ENCODE measurements at regions not wholly inside any gene's neighbourhood (a gene's known extent, or its start where the extent isn't known, plus 50 kb on each side); places are given as distances from the start of the nearest gene placed in this dataset.

- DNase-seq = no peak
- Histone ChIP-seq H3K27ac (ENCODE audit: low read length in 2 of 2) (no peak overlapping the region), H3K4me3 (ENCODE audit: control extremely low read depth in 1 of 5, extremely low read depth in 1 of 5, insufficient read depth in 1 of 5, low read depth in 2 of 5, low read length in 4 of 5) (no peak overlapping the region), H3K9me3 (ENCODE audit: control extremely low read depth in 1 of 3, control insufficient read depth in 2 of 3, insufficient read depth in 1 of 3, low read length in 2 of 3) (peaks cover 0 to 8% (median 0%) of the 10 kb centered on the region in 3 donors), H3K9ac (ENCODE audit: low read length) (no peak overlapping the region), H3K79me2 (ENCODE audit: control insufficient read depth, insufficient read depth, low read length) (no peaks in the 10 kb centered on the region), H3K4me1 (ENCODE audit: control insufficient read depth in 2 of 2, insufficient read depth in 2 of 2, low read length in 2 of 2) (no peaks in the 10 kb centered on the region), H4K20me1 (ENCODE audit: control insufficient read depth, insufficient read depth, low read length, poor library complexity, severe bottlenecking) (no peaks in the 10 kb centered on the region), H3K4me2 (replicated peaks; ENCODE audit: low read depth, low read length, poor library complexity, severe bottlenecking) (no peak overlapping the region), H3K36me3 (replicated peaks in 1 of 2; ENCODE audit: control extremely low read depth in 1 of 2, control insufficient read depth in 1 of 2, extremely low read depth in 1 of 2, insufficient read depth in 2 of 2, low read length in 1 of 2) (no peaks in the 10 kb centered on the region), H3K27me3 (replicated peaks in 1 of 4; ENCODE audit: control extremely low read depth in 1 of 4, control insufficient read depth in 3 of 4, insufficient read depth in 4 of 4, low read length in 3 of 4) (no peaks in the 10 kb centered on the region), H2AFZ (ENCODE audit: insufficient read depth, low read depth, low read length, poor library complexity, severe bottlenecking) (no peak overlapping the region)
- no peaks in the 10 kb centered on the region for H3K27me3 Mint-ChIP-seq
- ChIA-PET CTCF (no interaction called here), POLR2A (no interaction called here)
- WGBS (ENCODE audit: insufficient coverage) = no CpG with 5 or more reads among the region's 1 CpG
- ATAC-seq (ENCODE audit: low read depth) = no peak
- TF ChIP-seq CTCF (IDR thresholded peaks at IDR 0.05) (no peak), EZH2 (IDR thresholded peaks at IDR 0.05; ENCODE audit: borderline replicate concordance, insufficient read depth, low read depth, low read length, poor library complexity, severe bottlenecking) (no peak)
- H3K4me3 Mint-ChIP-seq = no peak overlapping the region
- H3K4me1 Mint-ChIP-seq = no peaks in the 10 kb centered on the region
- intact Hi-C loops (cut with micrococcal nuclease) = no loop called here
- H3K27ac Mint-ChIP-seq = no peak overlapping the region
- peaks cover 3% of the 10 kb centered on the region for H3K9me3 Mint-ChIP-seq (ENCODE audit: insufficient read depth)
These were observed 511.4 kb downstream of the PCDH17 start for GRCh38 chr13:58142952-58143351.

- CTCF ChIA-PET = no interaction called here
- H3K79me2 ChIP-seq (ENCODE audit: control insufficient read depth, insufficient read depth, low read length) = no peaks in the 10 kb centered on the region
- H3K4me1 Mint-ChIP-seq = no peaks in the 10 kb centered on the region
- no peak overlapping the region for H3K27ac ChIP-seq (ENCODE audit: low read length in 2 of 2)
- H3K9me3 ChIP-seq (ENCODE audit: control extremely low read depth in 1 of 3, control insufficient read depth in 2 of 3, insufficient read depth in 1 of 3, low read length in 2 of 3) = peaks cover 0 to 8% (median 0%) of the 10 kb centered on the region in 3 donors
- POLR2A ChIA-PET = no interaction called here
- ATAC-seq (ENCODE audit: low read depth) (no peak), DNase-seq (no peak)
- 90% methylated on average over 11 of the region's 12 CpGs for WGBS (ENCODE audit: insufficient coverage)
- H3K27me3 ChIP-seq (replicated peaks in 1 of 4; ENCODE audit: control extremely low read depth in 1 of 4, control insufficient read depth in 3 of 4, insufficient read depth in 4 of 4, low read length in 3 of 4) = no peaks in the 10 kb centered on the region
- no peak overlapping the region for H2AFZ ChIP-seq (ENCODE audit: insufficient read depth, low read depth, low read length, poor library complexity, severe bottlenecking)
- H3K9ac ChIP-seq (ENCODE audit: low read length) = no peak overlapping the region
- no peaks in the 10 kb centered on the region for H3K4me1 ChIP-seq (ENCODE audit: control insufficient read depth in 2 of 2, insufficient read depth in 2 of 2, low read length in 2 of 2)
- intact Hi-C loops (cut with micrococcal nuclease) = no loop called here
- no peaks in the 10 kb centered on the region for H3K36me3 ChIP-seq (replicated peaks in 1 of 2; ENCODE audit: control extremely low read depth in 1 of 2, control insufficient read depth in 1 of 2, extremely low read depth in 1 of 2, insufficient read depth in 2 of 2, low read length in 1 of 2)
- H3K9me3 Mint-ChIP-seq (ENCODE audit: insufficient read depth) = peaks cover 3% of the 10 kb centered on the region
- no peak overlapping the region for H3K27ac Mint-ChIP-seq
- H3K27me3 Mint-ChIP-seq = no peaks in the 10 kb centered on the region
- TF ChIP-seq CTCF (IDR thresholded peaks at IDR 0.05) (no peak), EZH2 (IDR thresholded peaks at IDR 0.05; ENCODE audit: borderline replicate concordance, insufficient read depth, low read depth, low read length, poor library complexity, severe bottlenecking) (no peak)
- H4K20me1 ChIP-seq (ENCODE audit: control insufficient read depth, insufficient read depth, low read length, poor library complexity, severe bottlenecking) = no peaks in the 10 kb centered on the region
- no peak overlapping the region for H3K4me3 ChIP-seq (ENCODE audit: control extremely low read depth in 1 of 5, extremely low read depth in 1 of 5, insufficient read depth in 1 of 5, low read depth in 2 of 5, low read length in 4 of 5)
- no peak overlapping the region for H3K4me3 Mint-ChIP-seq
- H3K4me2 ChIP-seq (replicated peaks; ENCODE audit: low read depth, low read length, poor library complexity, severe bottlenecking) = no peak overlapping the region
These were observed 513.1 kb downstream of the PCDH17 start for GRCh38 chr13:58144616-58145015.
